HUES48 (cell line): ENCODE measurements at regions not wholly inside any gene's neighbourhood (a gene's known extent, or its start where the extent isn't known, plus 50 kb on each side); places are given as distances from the start of the nearest gene placed in this dataset.
"Not testable (repeated sequence)": the region's sequence is repeated elsewhere in the genome, so short reads cannot be mapped to it uniquely, and the experiment has no call there.

Source experiments
- H3K27ac ChIP-seq: one replicate; pipeline ENCODE4 v1.7.0; 2013; ENCODE audit warnings: low read depth, low read length, inconsistent platforms
- H3K27me3 ChIP-seq: 2 replicates; pipeline ENCODE4 v1.6.1; 2013; ENCODE audit warnings: mild to moderate bottlenecking, low read length; ENCODE audit not compliant: control insufficient read depth, insufficient read depth
- H3K36me3 ChIP-seq: 2 replicates; pipeline ENCODE4 v1.6.1; 2013; ENCODE audit warnings: low read length; ENCODE audit not compliant: control insufficient read depth, insufficient read depth
- H3K4me1 ChIP-seq: 2 replicates; pipeline ENCODE4 v1.6.1; 2013; ENCODE audit warnings: mild to moderate bottlenecking, low read length; ENCODE audit not compliant: control insufficient read depth, insufficient read depth
- H3K4me3 ChIP-seq: 2 replicates; pipeline ENCODE4 v1.5.1; 2013; ENCODE audit warnings: mild to moderate bottlenecking, low read depth, low read length
- H3K9ac ChIP-seq: 2 replicates; pipeline ENCODE4 v1.6.1; 2013; ENCODE audit warnings: mild to moderate bottlenecking, low read depth, low read length, moderate library complexity
- H3K9me3 ChIP-seq: 2 replicates; pipeline ENCODE4 v1.6.1; 2013; ENCODE audit warnings: low read length; ENCODE audit not compliant: control insufficient read depth, insufficient read depth

- H3K4me3 ChIP-seq, result no peak overlapping the region
- H3K27me3 ChIP-seq, result no peaks in the 10 kb centered on the region
- H3K9ac ChIP-seq, result no peak overlapping the region
- H3K36me3 ChIP-seq, result no peaks in the 10 kb centered on the region
- no peak overlapping the region for H3K27ac ChIP-seq
- peaks cover 14% of the 10 kb centered on the region for H3K9me3 ChIP-seq
- H3K4me1 ChIP-seq, result no peaks in the 10 kb centered on the region
Measured at GRCh38 chrX:69431420-69431819, 72.7 kb upstream of the NALF2 start.

GRCh38 chrX:69430785-69431184 is 73.3 kb upstream of the NALF2 start:
- Histone ChIP-seq H3K9me3 (peaks cover 14% of the 10 kb centered on the region), H3K27ac (no peak overlapping the region), H3K4me1 (no peaks in the 10 kb centered on the region), H3K4me3 (no peak overlapping the region), H3K36me3 (no peaks in the 10 kb centered on the region), H3K27me3 (no peaks in the 10 kb centered on the region), H3K9ac (no peak overlapping the region)

- no peak overlapping the region for H3K27ac ChIP-seq
- no peak overlapping the region for H3K4me3 ChIP-seq
- no peak overlapping the region for H3K9ac ChIP-seq
- peaks cover 14% of the 10 kb centered on the region for H3K9me3 ChIP-seq
- H3K27me3 ChIP-seq, result no peaks in the 10 kb centered on the region
- no peaks in the 10 kb centered on the region for H3K4me1 ChIP-seq
- H3K36me3 ChIP-seq, result no peaks in the 10 kb centered on the region
Measured at GRCh38 chrX:69429339-69430015, 74.6 kb upstream of the NALF2 start.

GRCh38 chrX:69428216-69428615 is 75.9 kb upstream of the NALF2 start:
- H3K9me3 ChIP-seq, result peaks cover 17% of the 10 kb centered on the region
- H3K27ac ChIP-seq, result no peak overlapping the region
- H3K27me3 ChIP-seq, result no peaks in the 10 kb centered on the region
- no peak overlapping the region for H3K4me3 ChIP-seq
- H3K36me3 ChIP-seq, result no peaks in the 10 kb centered on the region
- no peaks in the 10 kb centered on the region for H3K4me1 ChIP-seq
- H3K9ac ChIP-seq, result no peak overlapping the region

- no peak overlapping the region for H3K27ac ChIP-seq
- H3K9ac ChIP-seq, result no peak overlapping the region
- no peaks in the 10 kb centered on the region for H3K36me3 ChIP-seq
- H3K27me3 ChIP-seq, result no peaks in the 10 kb centered on the region
- H3K4me1 ChIP-seq, result no peaks in the 10 kb centered on the region
- no peak overlapping the region; the same call in 1 of the 2 replicates for H3K4me3 ChIP-seq
- H3K9me3 ChIP-seq, result peaks cover 24% of the 10 kb centered on the region
Measured at GRCh38 chrX:69424910-69425309, 79.2 kb upstream of the NALF2 start.

GRCh38 chrX:69424161-69424560 is 80.0 kb upstream of the NALF2 start:
- Histone ChIP-seq H3K36me3 (no peaks in the 10 kb centered on the region), H3K9ac (no peak overlapping the region), H3K27me3 (no peaks in the 10 kb centered on the region), H3K4me1 (no peaks in the 10 kb centered on the region), H3K9me3 (peaks cover 19% of the 10 kb centered on the region), H3K27ac (no peak overlapping the region), H3K4me3 (no peak overlapping the region)

- H3K4me1 ChIP-seq, H3K9ac ChIP-seq, H3K4me3 ChIP-seq, H3K36me3 ChIP-seq, H3K27me3 ChIP-seq, H3K27ac ChIP-seq: not testable (repeated sequence)
- H3K9me3 ChIP-seq, result peaks cover 26% of the 10 kb centered on the region
Measured at GRCh38 chrX:69422208-69422607, 81.9 kb upstream of the NALF2 start.

GRCh38 chrX:69415698-69416097 is 88.4 kb upstream of the NALF2 start:
- H3K4me1 ChIP-seq, result no peaks in the 10 kb centered on the region
- H3K9me3 ChIP-seq, result peaks cover 42% of the 10 kb centered on the region
- H3K36me3 ChIP-seq, result no peaks in the 10 kb centered on the region
- no peak overlapping the region for H3K4me3 ChIP-seq
- no peak overlapping the region for H3K9ac ChIP-seq
- no peak overlapping the region for H3K27ac ChIP-seq
- no peaks in the 10 kb centered on the region for H3K27me3 ChIP-seq

GRCh38 chrX:69412661-69413060 is 91.5 kb upstream of the NALF2 start:
- Histone ChIP-seq H3K27ac (no peak overlapping the region), H3K9me3 (peaks cover 37% of the 10 kb centered on the region), H3K9ac (no peak overlapping the region), H3K4me1 (no peaks in the 10 kb centered on the region), H3K27me3 (no peaks in the 10 kb centered on the region), H3K36me3 (no peaks in the 10 kb centered on the region), H3K4me3 (no peak overlapping the region)

GRCh38 chrX:69398881-69399280 is 105.2 kb upstream of the NALF2 start:
- Histone ChIP-seq H3K27me3 (no peaks in the 10 kb centered on the region), H3K4me1 (peaks cover 12% of the 10 kb centered on the region; the same call in 1 of the 2 replicates), H3K4me3 (no peak overlapping the region), H3K27ac (no peak overlapping the region), H3K36me3 (no peaks in the 10 kb centered on the region), H3K9me3 (peaks cover 27% of the 10 kb centered on the region), H3K9ac (no peak overlapping the region)

GRCh38 chrX:69396916-69397315 is 107.2 kb upstream of the NALF2 start:
- Histone ChIP-seq H3K9ac (no peak overlapping the region), H3K9me3 (peaks cover 19% of the 10 kb centered on the region), H3K27ac (peak overlapping the region; percentile 13), H3K4me1 (peaks cover 12% of the 10 kb centered on the region; the same call in 1 of the 2 replicates), H3K4me3 (no peak overlapping the region), H3K36me3 (no peaks in the 10 kb centered on the region), H3K27me3 (no peaks in the 10 kb centered on the region)
